Embryonic facial prominence (tissue), 1 donor: ENCODE measurements at regions not wholly inside any gene's neighbourhood (a gene's known extent, or its start where the extent isn't known, plus 50 kb on each side); places are given as distances from the start of the nearest gene placed in this dataset.

Experiments used
- DNase-seq: peaks from one replicate; pipeline ENCODE4 v3.0.0-alpha.2; 2016; ENCODE audit errors: extremely low spot score

GRCh38 chr1:172801771-172802322 lies 142.9 kb downstream of the FASLG start:
- DNase-seq: no peak

- no peak for DNase-seq
Measured at GRCh38 chr1:172809750-172810149, 150.8 kb downstream of the FASLG start.

GRCh38 chr1:172810480-172811175 lies 151.7 kb downstream of the FASLG start:
- DNase-seq: no peak

GRCh38 chr1:172811694-172812093 lies 152.8 kb downstream of the FASLG start:
- no peak for DNase-seq

GRCh38 chr1:172812118-172812517 lies 153.2 kb downstream of the FASLG start:
- DNase-seq: no peak

GRCh38 chr1:172813330-172813729 lies 154.4 kb downstream of the FASLG start:
- no peak for DNase-seq

- DNase-seq: no peak
Measured at GRCh38 chr1:172814428-172814827, 155.5 kb downstream of the FASLG start.

GRCh38 chr1:172815740-172816139 lies 156.8 kb downstream of the FASLG start:
- no peak for DNase-seq

- DNase-seq: no peak
Measured at GRCh38 chr1:172818841-172819527, 160.1 kb downstream of the FASLG start.

GRCh38 chr1:172820475-172821158 lies 161.7 kb downstream of the FASLG start:
- DNase-seq: no peak

- no peak for DNase-seq
Measured at GRCh38 chr1:172821609-172822274, 162.8 kb downstream of the FASLG start.

GRCh38 chr1:172822886-172823285 lies 164.0 kb downstream of the FASLG start:
- no peak for DNase-seq

- no peak for DNase-seq
Measured at GRCh38 chr1:172823534-172823933, 164.6 kb downstream of the FASLG start.

GRCh38 chr1:172824209-172824608 lies 165.3 kb downstream of the FASLG start:
- no peak for DNase-seq

- DNase-seq: peak; percentile 51
Measured at GRCh38 chr1:172826096-172826741, 167.3 kb downstream of the FASLG start.

GRCh38 chr1:172827301-172827700 lies 168.4 kb downstream of the FASLG start:
- DNase-seq: no peak

- no peak for DNase-seq
Measured at GRCh38 chr1:172827841-172828240, 168.9 kb downstream of the FASLG start.

- DNase-seq: no peak
Measured at GRCh38 chr1:172832006-172832725, 173.3 kb downstream of the FASLG start.

GRCh38 chr1:172833954-172834353 lies 175.1 kb downstream of the FASLG start:
- DNase-seq: no peak

GRCh38 chr1:172834609-172835008 lies 175.7 kb downstream of the FASLG start:
- DNase-seq: no peak

GRCh38 chr1:172835834-172836233 lies 176.9 kb downstream of the FASLG start:
- no peak for DNase-seq
